ENCODE measurements at regions not wholly inside any gene's neighbourhood (a gene's known extent, or its start where the extent isn't known, plus 50 kb on each side); places are given as distances from the start of the nearest gene placed in this dataset.
"Not testable (repeated sequence)": the region's sequence is repeated elsewhere in the genome, so short reads cannot be mapped to it uniquely, and the experiment has no call there.

GRCh38 chr4:128551280-128551679, 258.2 kb upstream of the JADE1 start:
- in situ Hi-C loops (cut with HindIII; ENCODE audit: low sequenced_read_pairs): no loop called here
- DNase-seq (ENCODE audit: low spot score): no peak

GRCh38 chr4:128550060-128550459, 259.4 kb upstream of the JADE1 start:
- in situ Hi-C loops (cut with HindIII; ENCODE audit: low sequenced_read_pairs): no loop called here
- no peak for DNase-seq (ENCODE audit: low spot score)

- in situ Hi-C loops (cut with HindIII; ENCODE audit: low sequenced_read_pairs): no loop called here
- no peak for DNase-seq (ENCODE audit: low spot score)
Measured at GRCh38 chr4:128549636-128550035, 259.9 kb upstream of the JADE1 start.

- DNase-seq (ENCODE audit: low spot score): no peak
- in situ Hi-C loops (cut with HindIII; ENCODE audit: low sequenced_read_pairs): no loop called here
Measured at GRCh38 chr4:128548381-128548780, 260.8 kb upstream of the PGRMC2 start.

GRCh38 chr4:128544272-128544671, 256.7 kb upstream of the PGRMC2 start:
- no peak for DNase-seq (ENCODE audit: low spot score)
- in situ Hi-C loops (cut with HindIII; ENCODE audit: low sequenced_read_pairs): no loop called here

- no peak for DNase-seq (ENCODE audit: low spot score)
- in situ Hi-C loops (cut with HindIII; ENCODE audit: low sequenced_read_pairs): no loop called here
Measured at GRCh38 chr4:128543696-128544095, 256.1 kb upstream of the PGRMC2 start.

GRCh38 chr4:128542047-128542446, 254.4 kb upstream of the PGRMC2 start:
- no peak for DNase-seq (ENCODE audit: low spot score)
- in situ Hi-C loops (cut with HindIII; ENCODE audit: low sequenced_read_pairs): no loop called here

GRCh38 chr4:128540122-128540521, 252.5 kb upstream of the PGRMC2 start:
- no peak for DNase-seq (ENCODE audit: low spot score)
- in situ Hi-C loops (cut with HindIII; ENCODE audit: low sequenced_read_pairs): no loop called here

- no peak for DNase-seq (ENCODE audit: low spot score)
- in situ Hi-C loops (cut with HindIII; ENCODE audit: low sequenced_read_pairs): no loop called here
Measured at GRCh38 chr4:128538111-128538882, 250.7 kb upstream of the PGRMC2 start.

- in situ Hi-C loops (cut with HindIII; ENCODE audit: low sequenced_read_pairs): no loop called here
- DNase-seq (ENCODE audit: low spot score): peak; percentile 67
Measured at GRCh38 chr4:128536746-128537145, 249.1 kb upstream of the PGRMC2 start.

GRCh38 chr4:128535510-128535909, 247.9 kb upstream of the PGRMC2 start:
- DNase-seq (ENCODE audit: low spot score); in situ Hi-C loops (cut with HindIII; ENCODE audit: low sequenced_read_pairs): not testable (repeated sequence)

- DNase-seq (ENCODE audit: low spot score): peak; percentile 51
- in situ Hi-C loops (cut with HindIII; ENCODE audit: low sequenced_read_pairs): no loop called here
Measured at GRCh38 chr4:128528793-128529553, 241.4 kb upstream of the PGRMC2 start.

GRCh38 chr4:128527946-128528576, 240.4 kb upstream of the PGRMC2 start:
- in situ Hi-C loops (cut with HindIII; ENCODE audit: low sequenced_read_pairs): no loop called here
- no peak for DNase-seq (ENCODE audit: low spot score)

- no peak for DNase-seq (ENCODE audit: low spot score)
- in situ Hi-C loops (cut with HindIII; ENCODE audit: low sequenced_read_pairs): no loop called here
Measured at GRCh38 chr4:128527351-128527750, 239.7 kb upstream of the PGRMC2 start.

- no peak for DNase-seq (ENCODE audit: low spot score)
- in situ Hi-C loops (cut with HindIII; ENCODE audit: low sequenced_read_pairs): no loop called here
Measured at GRCh38 chr4:128525992-128526630, 238.5 kb upstream of the PGRMC2 start.

- in situ Hi-C loops (cut with HindIII; ENCODE audit: low sequenced_read_pairs): no loop called here
- DNase-seq (ENCODE audit: low spot score): no peak
Measured at GRCh38 chr4:128525387-128525786, 237.8 kb upstream of the PGRMC2 start.

GRCh38 chr4:128524311-128524710, 236.7 kb upstream of the PGRMC2 start:
- no peak for DNase-seq (ENCODE audit: low spot score)
- in situ Hi-C loops (cut with HindIII; ENCODE audit: low sequenced_read_pairs): no loop called here

GRCh38 chr4:128521648-128522111, 234.1 kb upstream of the PGRMC2 start:
- in situ Hi-C loops (cut with HindIII; ENCODE audit: low sequenced_read_pairs): no loop called here
- no peak for DNase-seq (ENCODE audit: low spot score)

GRCh38 chr4:128521156-128521555, 233.5 kb upstream of the PGRMC2 start:
- DNase-seq (ENCODE audit: low spot score): no peak
- in situ Hi-C loops (cut with HindIII; ENCODE audit: low sequenced_read_pairs): no loop called here
